DND-41 (cell line): ENCODE measurements at regions not wholly inside any gene's neighbourhood (a gene's known extent, or its start where the extent isn't known, plus 50 kb on each side); places are given as distances from the start of the nearest gene placed in this dataset.

Experiments
- ATAC-seq: fragments of 200-7000 bp; cut with Tn5 transposase; 3 replicates; pipeline ENCODE4 v1.9.1; 2021; ENCODE audit warnings: low read depth; ENCODE audit not compliant: insufficient read depth
- DNase-seq: peaks from one replicate; pipeline ENCODE4 v3.0.0-alpha.2; 2020
- H2AFZ ChIP-seq: 2 replicates; pipeline ENCODE4 v1.6.0; 2012; ENCODE audit warnings: low read depth, low read length
- H3K27ac ChIP-seq: 2 replicates; pipeline ENCODE4 v1.5.1; 2012; ENCODE audit warnings: low read length, inconsistent platforms
- H3K27me3 ChIP-seq: fragments of 200-600 bp; sonication (generic); 2 replicates; pipeline ENCODE4 v1.6.0; 2012; ENCODE audit warnings: low read length, mild to moderate bottlenecking, inconsistent platforms; ENCODE audit not compliant: insufficient read depth, poor library complexity
- H3K36me3 ChIP-seq: 2 replicates; pipeline ENCODE4 v1.5.1; 2012; ENCODE audit warnings: low read length, inconsistent platforms; ENCODE audit not compliant: insufficient read depth
- H3K4me1 ChIP-seq: 2 replicates; pipeline ENCODE4 v1.5.1; 2012; ENCODE audit warnings: mild to moderate bottlenecking, low read length; ENCODE audit not compliant: insufficient read depth
- H3K4me2 ChIP-seq: 2 replicates; pipeline ENCODE4 v1.6.0; 2012; ENCODE audit warnings: mild to moderate bottlenecking, moderate library complexity, low read length, inconsistent platforms; ENCODE audit not compliant: insufficient read depth
- H3K4me3 ChIP-seq, 2 experiments: fragments of 200-600 bp in 1 of 2; shearing (Covaris generic) in 1 of 2; 2 replicates each; pipeline ENCODE4 v1.5.1; 2012 to 2016; ENCODE audit warnings: inconsistent platforms in 2 of 2, low read length in 2 of 2, mild to moderate bottlenecking in 2 of 2, low read depth in 1 of 2, moderate library complexity in 1 of 2
- H3K79me2 ChIP-seq: 2 replicates; pipeline ENCODE4 v1.6.0; 2012; ENCODE audit warnings: low read length, inconsistent platforms; ENCODE audit not compliant: insufficient read depth
- H3K9ac ChIP-seq: 2 replicates; pipeline ENCODE4 v1.6.0; 2012; ENCODE audit warnings: low read depth, mild to moderate bottlenecking, inconsistent platforms, low read length, moderate library complexity
- H3K9me3 ChIP-seq: 2 replicates; pipeline ENCODE4 v1.5.1; 2012; ENCODE audit warnings: low read length, moderate library complexity, mild to moderate bottlenecking, inconsistent platforms; ENCODE audit not compliant: insufficient read depth, severe bottlenecking
- H4K20me1 ChIP-seq: 2 replicates; pipeline ENCODE4 v1.6.0; 2012; ENCODE audit warnings: low read length; ENCODE audit not compliant: insufficient read depth
- EZH2 ChIP-seq: IDR thresholded peaks from 3 replicates; pipeline ENCODE4 v1.6.1; 2012; ENCODE audit warnings: borderline replicate concordance, low read depth, mild to moderate bottlenecking, moderate library complexity, low read length, inconsistent platforms; ENCODE audit not compliant: severe bottlenecking
- TF ChIP-seq, protein P1 (sequence below): IDR thresholded peaks from 2 replicates; pipeline ENCODE4 v1.5.1; 2012; ENCODE audit warnings: borderline replicate concordance, low read length, moderate library complexity, mild to moderate bottlenecking; ENCODE audit not compliant: poor library complexity, severe bottlenecking; ENCODE audit errors: extremely low read depth

DNA sequence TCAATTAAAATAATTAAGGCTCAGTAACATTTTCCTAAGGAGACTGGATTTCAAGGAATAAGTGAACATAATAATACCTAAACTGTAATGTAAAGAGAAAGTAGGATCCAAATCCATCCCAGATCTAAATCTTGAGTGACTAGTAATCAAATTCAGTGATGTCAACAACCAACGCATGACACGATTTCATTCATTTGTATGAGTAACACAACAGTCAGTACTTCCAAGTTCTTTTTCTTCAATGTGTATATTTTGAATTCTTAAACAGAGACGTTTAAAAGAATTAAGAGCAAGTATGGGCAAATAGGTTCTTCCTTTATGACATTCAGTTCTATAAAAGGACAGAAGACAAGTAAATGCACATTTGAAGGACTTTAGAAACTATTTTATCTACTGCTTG lies 104.3 kb upstream of the CNTN1 start:
- DNase-seq (no peak), ATAC-seq (no peak)
- Histone ChIP-seq H3K4me1 (no peaks in the 10 kb centered on the region), H2AFZ (no peak overlapping the region), H3K36me3 (no peaks in the 10 kb centered on the region), H3K4me3 (no peak overlapping the region), H4K20me1 (no peaks in the 10 kb centered on the region), H3K4me2 (no peak overlapping the region), H3K79me2 (no peaks in the 10 kb centered on the region), H3K9me3 (peaks cover 10% of the 10 kb centered on the region), H3K27ac (no peak overlapping the region), H3K27me3 (no peaks in the 10 kb centered on the region), H3K9ac (no peak overlapping the region)
- TF ChIP-seq, protein P1, sequence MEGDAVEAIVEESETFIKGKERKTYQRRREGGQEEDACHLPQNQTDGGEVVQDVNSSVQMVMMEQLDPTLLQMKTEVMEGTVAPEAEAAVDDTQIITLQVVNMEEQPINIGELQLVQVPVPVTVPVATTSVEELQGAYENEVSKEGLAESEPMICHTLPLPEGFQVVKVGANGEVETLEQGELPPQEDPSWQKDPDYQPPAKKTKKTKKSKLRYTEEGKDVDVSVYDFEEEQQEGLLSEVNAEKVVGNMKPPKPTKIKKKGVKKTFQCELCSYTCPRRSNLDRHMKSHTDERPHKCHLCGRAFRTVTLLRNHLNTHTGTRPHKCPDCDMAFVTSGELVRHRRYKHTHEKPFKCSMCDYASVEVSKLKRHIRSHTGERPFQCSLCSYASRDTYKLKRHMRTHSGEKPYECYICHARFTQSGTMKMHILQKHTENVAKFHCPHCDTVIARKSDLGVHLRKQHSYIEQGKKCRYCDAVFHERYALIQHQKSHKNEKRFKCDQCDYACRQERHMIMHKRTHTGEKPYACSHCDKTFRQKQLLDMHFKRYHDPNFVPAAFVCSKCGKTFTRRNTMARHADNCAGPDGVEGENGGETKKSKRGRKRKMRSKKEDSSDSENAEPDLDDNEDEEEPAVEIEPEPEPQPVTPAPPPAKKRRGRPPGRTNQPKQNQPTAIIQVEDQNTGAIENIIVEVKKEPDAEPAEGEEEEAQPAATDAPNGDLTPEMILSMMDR: no peak
- TF ChIP-seq EZH2: no peak

GRCh38 chr12:40597133-40597532 lies 95.1 kb upstream of the CNTN1 start:
- no peaks in the 10 kb centered on the region for H3K79me2 ChIP-seq
- peaks cover 2% of the 10 kb centered on the region for H3K9me3 ChIP-seq
- H3K4me2 ChIP-seq: no peak overlapping the region
- no peak for ATAC-seq
- TF ChIP-seq, protein P1: no peak
- no peak for TF ChIP-seq EZH2
- no peaks in the 10 kb centered on the region for H3K27me3 ChIP-seq
- no peak overlapping the region for H3K9ac ChIP-seq
- H3K4me3 ChIP-seq: no peak overlapping the region
- H2AFZ ChIP-seq: no peak overlapping the region
- no peak for DNase-seq
- H3K36me3 ChIP-seq: no peaks in the 10 kb centered on the region
- no peaks in the 10 kb centered on the region for H3K4me1 ChIP-seq
- H3K27ac ChIP-seq: no peak overlapping the region
- H4K20me1 ChIP-seq: no peaks in the 10 kb centered on the region

DNA sequence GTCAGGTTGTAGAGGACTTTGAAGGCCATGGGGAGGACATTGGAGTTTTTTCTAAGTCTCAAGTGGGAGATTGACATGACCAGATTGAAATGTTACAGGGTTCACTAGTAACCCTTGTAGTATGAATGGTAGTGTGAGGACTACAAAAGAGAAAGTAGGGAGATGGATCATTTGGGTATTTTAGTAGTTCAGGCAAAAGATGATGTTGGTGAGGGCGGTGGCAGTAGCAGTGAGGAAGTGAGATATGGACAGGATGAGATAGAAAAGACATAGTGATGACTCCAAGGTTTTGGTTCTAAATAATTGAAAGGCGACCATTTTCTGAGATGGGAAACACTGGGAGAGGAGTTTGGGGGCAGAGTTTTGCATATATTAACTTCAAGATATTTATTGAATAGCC lies 94.2 kb upstream of the CNTN1 start:
- no peak for TF ChIP-seq EZH2
- TF ChIP-seq, protein P1: no peak
- DNase-seq: no peak
- no peaks in the 10 kb centered on the region for H3K79me2 ChIP-seq
- H3K36me3 ChIP-seq: no peaks in the 10 kb centered on the region
- peaks cover 2% of the 10 kb centered on the region for H3K9me3 ChIP-seq
- no peak for ATAC-seq
- H3K27me3 ChIP-seq: no peaks in the 10 kb centered on the region
- no peak overlapping the region for H3K4me3 ChIP-seq
- H3K9ac ChIP-seq: no peak overlapping the region
- no peak overlapping the region for H3K27ac ChIP-seq
- no peaks in the 10 kb centered on the region for H3K4me1 ChIP-seq
- H4K20me1 ChIP-seq: no peaks in the 10 kb centered on the region
- H2AFZ ChIP-seq: no peak overlapping the region
- H3K4me2 ChIP-seq: no peak overlapping the region

DNA sequence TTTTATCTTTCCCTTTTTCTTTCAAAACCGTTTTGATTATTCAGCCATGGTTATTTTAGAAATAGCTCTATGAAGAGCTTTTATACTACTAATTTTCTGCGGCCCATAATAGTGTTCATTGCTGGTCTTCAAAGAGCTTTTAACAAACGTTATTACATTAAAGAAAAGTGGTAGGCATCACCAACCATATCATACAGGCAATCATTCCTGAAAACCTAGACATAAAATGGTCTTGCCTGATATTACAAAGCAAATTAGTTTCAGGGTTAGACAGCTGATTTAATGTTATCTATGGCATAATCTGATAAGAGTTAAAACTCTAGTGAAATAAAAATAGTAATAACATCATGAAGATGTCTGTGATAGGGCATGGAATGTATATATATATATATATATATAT lies 89.7 kb upstream of the CNTN1 start:
- H3K9ac ChIP-seq: no peak overlapping the region
- no peaks in the 10 kb centered on the region for H3K79me2 ChIP-seq
- no peak for ATAC-seq
- H3K9me3 ChIP-seq: no peaks in the 10 kb centered on the region
- no peak overlapping the region for H3K4me3 ChIP-seq
- H2AFZ ChIP-seq: no peak overlapping the region
- no peaks in the 10 kb centered on the region for H3K27me3 ChIP-seq
- H3K4me1 ChIP-seq: no peaks in the 10 kb centered on the region
- H3K27ac ChIP-seq: no peak overlapping the region
- no peak for TF ChIP-seq EZH2
- TF ChIP-seq, protein P1: no peak
- no peaks in the 10 kb centered on the region for H4K20me1 ChIP-seq
- no peaks in the 10 kb centered on the region for H3K36me3 ChIP-seq
- no peak overlapping the region for H3K4me2 ChIP-seq
- no peak for DNase-seq
